ENCODE measurements at regions not wholly inside any gene's neighbourhood (a gene's known extent, or its start where the extent isn't known, plus 50 kb on each side); places are given as distances from the start of the nearest gene placed in this dataset.

- TF ChIP-seq CTCF (IDR thresholded peaks at IDR 0.05; ENCODE audit: poor library complexity), result peak; percentile 94
- no peak for TF ChIP-seq EZH2phosphoT487 (IDR thresholded peaks at IDR 0.05; ENCODE audit: low read depth, severe bottlenecking, unreplicated experiment)
- Histone ChIP-seq H3K36me3 (replicated peaks; ENCODE audit: insufficient read depth, low read depth) (no peaks in the 10 kb centered on the region), H3K9me2 (replicated peaks; ENCODE audit: insufficient read depth) (no peaks in the 10 kb centered on the region), H3K27ac (no peak overlapping the region), H3K27me3 (no peaks in the 10 kb centered on the region), H3K4me1 (ENCODE audit: insufficient read depth) (peaks cover 22% of the 10 kb centered on the region), H3K79me2 (no peaks in the 10 kb centered on the region), H2AFZ (no peak overlapping the region), H4K20me1 (ENCODE audit: insufficient read depth, poor library complexity, severe bottlenecking) (no peaks in the 10 kb centered on the region), H3K9me3 (ENCODE audit: low read depth) (no peaks in the 10 kb centered on the region), H3K4me3 (no peak overlapping the region), H3K4me2 (no peak overlapping the region)
- WGBS (ENCODE audit: low lambda C conversion rate, missing lambda C conversion rate), result 31% methylated on average over 4 of the region's 4 CpGs
- peak; percentile 80 for DNase-seq (ENCODE audit: low spot score)
Observed at GRCh38 chr18:34122724-34123334, 101.9 kb downstream of the NOL4 start.

DNA sequence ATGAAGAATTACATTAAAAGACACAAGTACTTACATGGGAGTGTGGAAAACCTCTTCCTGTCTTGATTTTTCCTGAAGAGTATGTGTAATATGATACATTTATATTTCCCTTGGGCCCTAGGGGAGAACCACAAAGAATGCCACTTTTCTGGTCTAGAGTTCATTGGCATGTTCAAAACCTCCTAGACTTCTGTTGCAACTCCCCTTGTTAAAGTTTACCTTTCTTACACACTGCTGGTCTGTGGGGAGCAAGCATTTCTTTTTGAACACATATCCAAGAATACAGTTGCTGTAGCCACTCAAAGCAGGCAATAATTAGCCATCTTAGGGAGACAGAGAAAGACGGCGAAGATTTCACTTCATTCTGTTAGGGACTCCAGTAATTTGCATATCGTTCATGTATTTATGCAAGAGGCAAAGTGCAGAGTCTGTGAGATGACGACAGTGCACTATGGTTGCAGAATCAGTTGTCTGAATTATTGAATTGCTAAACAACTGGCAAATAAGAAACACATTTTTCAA is 103.5 kb downstream of the NOL4 start:
- Histone ChIP-seq H3K4me1 (ENCODE audit: insufficient read depth) (peaks cover 22% of the 10 kb centered on the region), H3K27ac (peak overlapping the region; percentile 6), H3K9me2 (replicated peaks; ENCODE audit: insufficient read depth) (no peaks in the 10 kb centered on the region), H3K9me3 (ENCODE audit: low read depth) (no peaks in the 10 kb centered on the region), H3K27me3 (no peaks in the 10 kb centered on the region), H3K79me2 (no peaks in the 10 kb centered on the region), H2AFZ (no peak overlapping the region), H3K4me3 (no peak overlapping the region), H4K20me1 (ENCODE audit: insufficient read depth, poor library complexity, severe bottlenecking) (no peaks in the 10 kb centered on the region), H3K4me2 (peak overlapping the region; percentile 34), H3K36me3 (replicated peaks; ENCODE audit: insufficient read depth, low read depth) (no peaks in the 10 kb centered on the region)
- peak; percentile 28 for DNase-seq (ENCODE audit: low spot score)
- no peak for TF ChIP-seq EZH2phosphoT487 (IDR thresholded peaks at IDR 0.05; ENCODE audit: low read depth, severe bottlenecking, unreplicated experiment)
- TF ChIP-seq EZH2 (IDR thresholded peaks at IDR 0.05; ENCODE audit: borderline replicate concordance), result no peak
- no peak for TF ChIP-seq CTCF (IDR thresholded peaks at IDR 0.05; ENCODE audit: poor library complexity)
- WGBS (ENCODE audit: low lambda C conversion rate, missing lambda C conversion rate), result 54% methylated on average over 4 of the region's 4 CpGs

GRCh38 chr18:34120294-34120693 is 104.4 kb downstream of the NOL4 start:
- no peak for DNase-seq (ENCODE audit: low spot score)
- Histone ChIP-seq H3K4me2 (no peak overlapping the region), H2AFZ (no peak overlapping the region), H3K36me3 (replicated peaks; ENCODE audit: insufficient read depth, low read depth) (no peaks in the 10 kb centered on the region), H3K4me1 (ENCODE audit: insufficient read depth) (peaks cover 22% of the 10 kb centered on the region), H3K79me2 (no peaks in the 10 kb centered on the region), H3K4me3 (no peak overlapping the region), H3K9me3 (ENCODE audit: low read depth) (no peaks in the 10 kb centered on the region), H4K20me1 (ENCODE audit: insufficient read depth, poor library complexity, severe bottlenecking) (no peaks in the 10 kb centered on the region), H3K27ac (no peak overlapping the region), H3K27me3 (no peaks in the 10 kb centered on the region), H3K9me2 (replicated peaks; ENCODE audit: insufficient read depth) (no peaks in the 10 kb centered on the region)
- TF ChIP-seq CTCF (IDR thresholded peaks at IDR 0.05; ENCODE audit: poor library complexity) (no peak), EZH2phosphoT487 (IDR thresholded peaks at IDR 0.05; ENCODE audit: low read depth, severe bottlenecking, unreplicated experiment) (no peak), EZH2 (IDR thresholded peaks at IDR 0.05; ENCODE audit: borderline replicate concordance) (no peak)
- WGBS (ENCODE audit: low lambda C conversion rate, missing lambda C conversion rate), result 60% methylated on average over 1 of the region's 1 CpG

All from hepatocyte (in vitro differentiated cells).